ENCODE measurements at regions not wholly inside any gene's neighbourhood (a gene's known extent, or its start where the extent isn't known, plus 50 kb on each side); places are given as distances from the start of the nearest gene placed in this dataset.

DNA sequence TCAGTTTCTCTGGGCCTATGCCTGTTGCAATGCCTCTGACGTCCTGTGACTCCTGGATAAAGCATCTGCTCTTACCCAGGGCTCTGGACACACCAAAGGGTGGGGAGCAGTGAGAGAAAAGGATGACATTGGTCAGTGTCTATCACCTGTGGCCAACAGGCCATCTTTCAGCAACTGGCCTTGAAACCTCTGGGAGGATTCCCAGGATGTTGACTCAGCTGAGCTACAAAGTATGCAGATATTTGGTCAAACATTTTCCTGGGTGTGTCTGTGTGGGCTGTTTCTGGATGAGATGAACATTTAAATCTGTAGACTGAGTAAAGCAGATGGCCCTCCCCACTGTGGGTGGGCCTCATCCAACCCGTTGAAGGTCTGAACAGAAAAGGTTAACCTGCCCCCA is 149.9 kb downstream of the SPATA19 start:
- TF ChIP-seq SOX15 (CRISPR knock-in tag; IDR thresholded peaks at IDR 0.05), result no peak
- no peak for TF ChIP-seq CREM (CRISPR knock-in tag; IDR thresholded peaks at IDR 0.05)
- no peak for TF ChIP-seq NFE2L1 (CRISPR knock-in tag; IDR thresholded peaks at IDR 0.05)
- TF ChIP-seq MAX (CRISPR knock-in tag; IDR thresholded peaks at IDR 0.05), result no peak
- TF ChIP-seq, protein P1, sequence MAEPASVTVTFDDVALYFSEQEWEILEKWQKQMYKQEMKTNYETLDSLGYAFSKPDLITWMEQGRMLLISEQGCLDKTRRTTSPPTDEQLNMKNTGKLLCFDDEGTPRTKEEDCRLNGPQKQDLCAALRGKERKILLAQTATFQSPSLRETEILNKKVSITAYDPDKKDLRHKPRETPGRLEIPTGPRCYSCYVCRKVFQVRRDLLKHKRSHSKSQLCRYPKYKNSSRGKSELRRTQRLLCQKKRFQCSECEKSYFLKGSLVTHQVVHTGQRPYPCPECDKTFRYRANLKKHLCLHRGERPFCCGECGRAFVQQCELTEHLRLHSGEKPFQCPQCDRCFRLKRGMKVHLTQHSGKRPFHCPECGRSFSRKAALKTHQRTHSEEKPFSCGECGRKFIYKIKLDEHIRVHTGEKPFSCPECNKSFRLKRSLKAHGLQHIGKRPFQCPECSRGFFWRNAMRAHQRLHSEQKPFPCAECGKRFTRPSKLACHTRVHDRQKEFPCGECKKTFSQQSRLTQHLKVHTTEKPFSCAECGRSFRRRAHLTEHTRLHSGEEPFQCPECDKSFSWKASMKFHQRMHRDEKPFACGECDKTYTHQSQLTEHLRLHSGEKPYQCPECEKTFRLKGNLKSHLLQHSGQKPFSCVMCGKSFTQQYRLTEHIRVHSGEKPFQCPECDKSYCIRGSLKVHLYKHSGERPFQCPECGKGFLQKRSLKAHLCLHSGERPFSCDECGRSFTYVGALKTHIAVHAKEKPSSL (CRISPR knock-in tag; conservative IDR thresholded peaks at IDR 0.05), result no peak
- no peak for TF ChIP-seq HMGXB4 (CRISPR knock-in tag; IDR thresholded peaks at IDR 0.05)
- no peak for TF ChIP-seq ATF1 (CRISPR knock-in tag; IDR thresholded peaks at IDR 0.05)
- no peak for TF ChIP-seq GTF2I (CRISPR knock-in tag; conservative IDR thresholded peaks at IDR 0.05)
- TF ChIP-seq ZBTB21 (CRISPR knock-in tag; IDR thresholded peaks at IDR 0.05; ENCODE audit: borderline replicate concordance), result no peak
- TF ChIP-seq PRRX2 (CRISPR knock-in tag; IDR thresholded peaks at IDR 0.05), result no peak
- TF ChIP-seq TEAD1 (CRISPR knock-in tag; IDR thresholded peaks at IDR 0.05), result no peak
- no peak for TF ChIP-seq ZNF138 (CRISPR knock-in tag; conservative IDR thresholded peaks at IDR 0.05)
- TF ChIP-seq NR2C2 (CRISPR knock-in tag; IDR thresholded peaks at IDR 0.05), result no peak
- no peak for TF ChIP-seq AFF4 (CRISPR knock-in tag; IDR thresholded peaks at IDR 0.05; ENCODE audit: borderline replicate concordance)
- no peak for TF ChIP-seq FOXJ3 (CRISPR knock-in tag; IDR thresholded peaks at IDR 0.05; ENCODE audit: borderline replicate concordance)
- no peak for TF ChIP-seq ZNF532 (CRISPR knock-in tag; IDR thresholded peaks at IDR 0.05; ENCODE audit: borderline replicate concordance)
- no peak for TF ChIP-seq RORB (CRISPR knock-in tag; IDR thresholded peaks at IDR 0.05)
- no peak for TF ChIP-seq ZNF219 (CRISPR knock-in tag; IDR thresholded peaks at IDR 0.05; ENCODE audit: borderline replicate concordance)
- peaks cover 11% of the 10 kb centered on the region; the same call in 1 of the 2 replicates for H3K9me3 Mint-ChIP-seq
- CTCF ChIA-PET, result no interaction called here
- POLR2A ChIA-PET, result no interaction called here
- no peaks in the 10 kb centered on the region for H3K27me3 Mint-ChIP-seq (ENCODE audit: low read depth)
- no peak overlapping the region for H3K4me3 Mint-ChIP-seq
- DNase-seq (ENCODE audit: low spot score) (no peak), ATAC-seq (no peak)
- no peaks in the 10 kb centered on the region for H3K36me3 Mint-ChIP-seq
- no peak overlapping the region for H3K27ac Mint-ChIP-seq
- no peaks in the 10 kb centered on the region for H3K4me1 Mint-ChIP-seq
